ENCODE measurements at regions not wholly inside any gene's neighbourhood (a gene's known extent, or its start where the extent isn't known, plus 50 kb on each side); places are given as distances from the start of the nearest gene placed in this dataset.

DNA sequence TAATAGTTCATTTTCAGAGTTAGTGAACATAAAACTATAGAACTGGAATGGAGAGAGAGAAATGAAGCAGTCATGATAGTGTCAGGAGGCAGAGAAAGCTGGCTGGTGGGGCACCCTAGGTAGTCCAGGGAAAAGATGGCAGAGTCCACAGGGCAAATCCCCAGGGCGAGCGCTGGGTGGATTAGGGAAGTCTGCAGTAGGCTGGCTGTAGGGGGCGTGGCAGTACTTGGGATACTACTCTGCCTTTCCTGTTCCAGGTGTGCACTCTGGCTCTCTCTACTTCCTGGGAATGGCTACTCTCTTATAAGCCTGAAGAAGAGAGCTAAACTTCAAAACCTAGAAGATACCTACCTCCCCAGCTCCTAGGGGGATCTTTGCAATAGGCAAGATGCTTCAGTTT, 232.9 kb upstream of the SLC10A2 start:
- Histone ChIP-seq H3K27ac (no peak overlapping the region), H3K27me3 (no peaks in the 10 kb centered on the region), H3K36me3 (no peaks in the 10 kb centered on the region), H3K4me3 (no peak overlapping the region), H3K9me3 (peaks cover 0 to 7% (median 0%) of the 10 kb centered on the region in 3 donors), H3K4me1 (no peaks in the 10 kb centered on the region)
- WGBS, 2 donors (ENCODE audit: low coverage in 1 of 2): 82 to 83% methylated on average over 3 of the region's 3 CpGs
- ATAC-seq: no peak
- TF ChIP-seq CTCF (IDR thresholded peaks at IDR 0.05) (no peak), EP300 (IDR thresholded peaks at IDR 0.05) (no peak), POLR2A (IDR thresholded peaks at IDR 0.05) (no peak), POLR2AphosphoS5 (IDR thresholded peaks at IDR 0.05) (no peak)

- no peak for TF ChIP-seq POLR2AphosphoS5 (IDR thresholded peaks at IDR 0.05)
- no peak for TF ChIP-seq EP300 (IDR thresholded peaks at IDR 0.05)
- no peak for TF ChIP-seq CTCF (IDR thresholded peaks at IDR 0.05)
- no peak for TF ChIP-seq POLR2A (IDR thresholded peaks at IDR 0.05)
- Histone ChIP-seq H3K4me3 (no peak overlapping the region), H3K27ac (no peak overlapping the region), H3K27me3 (no peaks in the 10 kb centered on the region), H3K4me1 (no peaks in the 10 kb centered on the region), H3K9me3 (peaks cover 0 to 7% (median 0%) of the 10 kb centered on the region in 3 donors), H3K36me3 (no peaks in the 10 kb centered on the region)
- 79% methylated on average over 2 of the region's 2 CpGs; no CpG with 5 or more reads in 1 of the 2 donors for WGBS, 2 donors (ENCODE audit: low coverage in 1 of 2)
- ATAC-seq: no peak
Observed at GRCh38 chr13:103297083-103297482, 230.9 kb upstream of the SLC10A2 start.

GRCh38 chr13:103291798-103292572, 225.8 kb upstream of the SLC10A2 start:
- WGBS, 2 donors (ENCODE audit: low coverage in 1 of 2): 38 to 47% methylated on average over 2 to 3 of the region's 3 CpGs
- ATAC-seq: no peak
- H3K36me3 ChIP-seq: no peaks in the 10 kb centered on the region
- H3K9me3 ChIP-seq: peaks cover 0 to 2% (median 0%) of the 10 kb centered on the region in 3 donors
- TF ChIP-seq CTCF (IDR thresholded peaks at IDR 0.05): no peak
- TF ChIP-seq POLR2A (IDR thresholded peaks at IDR 0.05): no peak
- no peak for TF ChIP-seq POLR2AphosphoS5 (IDR thresholded peaks at IDR 0.05)
- no peak for TF ChIP-seq EP300 (IDR thresholded peaks at IDR 0.05)
- H3K4me1 ChIP-seq: no peaks in the 10 kb centered on the region
- H3K27me3 ChIP-seq: no peaks in the 10 kb centered on the region
- no peak overlapping the region for H3K4me3 ChIP-seq
- H3K27ac ChIP-seq: no peak overlapping the region

DNA sequence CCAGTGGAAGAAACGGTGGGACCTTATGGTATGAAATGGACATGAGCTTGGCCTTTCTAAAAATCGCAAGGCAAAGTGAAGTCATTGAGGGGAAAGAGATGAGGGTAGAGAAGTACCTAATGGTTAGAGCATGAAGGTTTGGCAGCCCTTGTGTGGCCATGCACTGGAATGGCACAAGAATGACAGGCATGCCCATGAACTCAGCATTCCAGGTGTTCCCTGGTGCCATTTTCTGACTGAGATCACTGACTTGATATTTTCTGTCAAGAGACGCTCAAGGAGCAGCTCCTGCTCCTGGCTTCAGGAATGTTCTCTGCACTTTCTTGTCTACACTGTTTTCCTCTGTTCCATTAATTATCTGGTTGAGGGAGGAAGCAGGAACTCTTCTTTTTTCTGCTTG, 225.0 kb upstream of the SLC10A2 start:
- 56 to 88% methylated on average over 1 to 3 of the region's 3 CpGs for WGBS, 2 donors (ENCODE audit: low coverage in 1 of 2)
- Histone ChIP-seq H3K36me3 (no peaks in the 10 kb centered on the region), H3K4me1 (no peaks in the 10 kb centered on the region), H3K4me3 (no peak overlapping the region), H3K27ac (no peak overlapping the region), H3K27me3 (no peaks in the 10 kb centered on the region), H3K9me3 (no peaks in the 10 kb centered on the region)
- no peak for TF ChIP-seq POLR2A (IDR thresholded peaks at IDR 0.05)
- TF ChIP-seq POLR2AphosphoS5 (IDR thresholded peaks at IDR 0.05): no peak
- no peak for TF ChIP-seq CTCF (IDR thresholded peaks at IDR 0.05)
- TF ChIP-seq EP300 (IDR thresholded peaks at IDR 0.05): no peak
- ATAC-seq: no peak

- TF ChIP-seq EP300 (IDR thresholded peaks at IDR 0.05) (no peak), CTCF (IDR thresholded peaks at IDR 0.05) (no peak), POLR2AphosphoS5 (IDR thresholded peaks at IDR 0.05) (no peak), POLR2A (IDR thresholded peaks at IDR 0.05) (no peak)
- Histone ChIP-seq H3K9me3 (no peaks in the 10 kb centered on the region), H3K4me3 (no peak overlapping the region), H3K36me3 (no peaks in the 10 kb centered on the region), H3K27me3 (no peaks in the 10 kb centered on the region), H3K27ac (no peak overlapping the region), H3K4me1 (no peaks in the 10 kb centered on the region)
- ATAC-seq: no peak
Observed at GRCh38 chr13:103289681-103290080, 223.5 kb upstream of the SLC10A2 start.

Measured in gastroesophageal sphincter (tissue), 4 donors.